H9 (cell line): ENCODE measurements at regions not wholly inside any gene's neighbourhood (a gene's known extent, or its start where the extent isn't known, plus 50 kb on each side); places are given as distances from the start of the nearest gene placed in this dataset.

Experiments
- DNase-seq: peaks from one replicate; pipeline ENCODE4 v3.0.0-alpha.2; 2017
- H2AFZ ChIP-seq: one replicate; pipeline ENCODE4 v1.6.1; 2013; ENCODE audit warnings: mild to moderate bottlenecking, low read length, control low read depth, moderate library complexity
- H2AK5ac ChIP-seq: 2 replicates; pipeline ENCODE4 v1.6.1; 2013; ENCODE audit warnings: low read length, control low read depth, mixed read lengths; ENCODE audit not compliant: insufficient read length
- H2BK120ac ChIP-seq: one replicate; pipeline ENCODE4 v1.6.1; 2013; ENCODE audit warnings: low read depth, mild to moderate bottlenecking, low read length, control low read depth, inconsistent platforms; ENCODE audit not compliant: poor library complexity, severe bottlenecking
- H2BK12ac ChIP-seq: 2 replicates; pipeline ENCODE4 v1.6.1; 2013; ENCODE audit warnings: low read length, control low read depth, mixed read lengths, low read depth; ENCODE audit not compliant: insufficient read length
- H2BK15ac ChIP-seq: 2 replicates; pipeline ENCODE4 v1.6.1; 2013; ENCODE audit warnings: low read depth, low read length, control low read depth
- H2BK20ac ChIP-seq: one replicate; pipeline ENCODE4 v1.6.1; 2013; ENCODE audit warnings: low read depth, mild to moderate bottlenecking, low read length, control low read depth, inconsistent platforms; ENCODE audit not compliant: poor library complexity, severe bottlenecking
- H2BK5ac ChIP-seq: 2 replicates; pipeline ENCODE4 v1.6.1; 2013; ENCODE audit warnings: low read length, control low read depth, mixed read lengths; ENCODE audit not compliant: insufficient read length
- H3K14ac ChIP-seq: 2 replicates; pipeline ENCODE4 v1.6.1; 2013; ENCODE audit warnings: low read length, control low read depth; ENCODE audit not compliant: insufficient read depth
- H3K18ac ChIP-seq: 2 replicates; pipeline ENCODE4 v1.6.1; 2013; ENCODE audit warnings: low read depth, mild to moderate bottlenecking, mixed read lengths, low read length, control low read depth; ENCODE audit not compliant: insufficient read length
- H3K23ac ChIP-seq: 2 replicates; pipeline ENCODE4 v1.6.1; 2013; ENCODE audit warnings: low read length, control low read depth, mixed read lengths, low read depth; ENCODE audit not compliant: insufficient read length
- H3K23me2 ChIP-seq: 2 replicates; pipeline ENCODE4 v1.6.1; 2013; ENCODE audit warnings: low read depth, mild to moderate bottlenecking, mixed read lengths, low read length, control low read depth; ENCODE audit not compliant: insufficient read length, poor library complexity, severe bottlenecking
- H3K27ac ChIP-seq: 2 replicates; pipeline ENCODE4 v1.5.1; 2013; ENCODE audit warnings: low read length, control low read depth, mixed read lengths, low read depth; ENCODE audit not compliant: insufficient read length
- H3K27me3 ChIP-seq: 2 replicates; pipeline ENCODE4 v1.6.1; 2013; ENCODE audit warnings: low read length, control low read depth, inconsistent platforms; ENCODE audit not compliant: insufficient read depth
- H3K4ac ChIP-seq: 2 replicates; pipeline ENCODE4 v1.6.1; 2013; ENCODE audit warnings: low read depth, mild to moderate bottlenecking, control low read depth, inconsistent platforms, low read length, moderate library complexity
- H3K4me1 ChIP-seq: 2 replicates; pipeline ENCODE4 v1.6.1; 2013; ENCODE audit warnings: low read length, control low read depth, inconsistent platforms; ENCODE audit not compliant: insufficient read depth
- H3K4me2 ChIP-seq: 2 replicates; pipeline ENCODE4 v1.6.1; 2013; ENCODE audit warnings: low read length, control low read depth, mixed read lengths; ENCODE audit not compliant: insufficient read length, insufficient read depth
- H3K56ac ChIP-seq: 2 replicates; pipeline ENCODE4 v1.6.1; 2013; ENCODE audit warnings: low read depth, mild to moderate bottlenecking, mixed read lengths, low read length, control low read depth; ENCODE audit not compliant: insufficient read length
- H3K79me1 ChIP-seq: 2 replicates; pipeline ENCODE4 v1.6.1; 2013; ENCODE audit warnings: low read depth, mild to moderate bottlenecking, moderate library complexity, low read length, control low read depth, inconsistent platforms; ENCODE audit not compliant: insufficient read depth, poor library complexity, severe bottlenecking
- H3K79me2 ChIP-seq: 2 replicates; pipeline ENCODE4 v1.6.1; 2013; ENCODE audit warnings: low read length, control low read depth, inconsistent platforms; ENCODE audit not compliant: insufficient read depth
- H3K9ac ChIP-seq: 2 replicates; pipeline ENCODE4 v1.6.1; 2013; ENCODE audit warnings: low read length, control low read depth, mixed read lengths; ENCODE audit not compliant: insufficient read length; ENCODE audit errors: extremely low read depth
- H3K9me3 ChIP-seq: one replicate; pipeline ENCODE4 v1.6.1; 2013; ENCODE audit warnings: low read depth, low read length, inconsistent platforms; ENCODE audit not compliant: control insufficient read depth
- H3T11ph ChIP-seq: one replicate; pipeline ENCODE4 v1.6.1; 2013; ENCODE audit warnings: mild to moderate bottlenecking, low read length, control low read depth, inconsistent platforms
- H4K20me1 ChIP-seq: one replicate; pipeline ENCODE4 v1.6.1; 2013; ENCODE audit not compliant: control insufficient read depth, insufficient read length, insufficient read depth
- H4K5ac ChIP-seq: 2 replicates; pipeline ENCODE4 v1.6.1; 2013; ENCODE audit warnings: low read depth, mild to moderate bottlenecking, mixed read lengths, low read length, control low read depth; ENCODE audit not compliant: insufficient read length
- H4K8ac ChIP-seq: replicated peaks from 2 replicates; pipeline ENCODE4 v1.6.1; 2013; ENCODE audit warnings: low read length, control low read depth, mixed read lengths, low read depth; ENCODE audit not compliant: insufficient read length
- H4K91ac ChIP-seq: 2 replicates; pipeline ENCODE4 v1.6.1; 2013; ENCODE audit warnings: low read depth, mild to moderate bottlenecking, moderate library complexity, mixed read lengths, low read length, control low read depth; ENCODE audit not compliant: insufficient read length
- H3K27ac Mint-ChIP-seq, 3 experiments: 2 replicates in 2 of 3; 3 replicates in 1 of 3; pipeline ENCODE4 v1.8.0; 2020 to 2021; ENCODE audit warnings: mixed read lengths in 3 of 3, mild to moderate bottlenecking in 1 of 3, moderate library complexity in 1 of 3
- H3K27me3 Mint-ChIP-seq: 2 replicates; pipeline ENCODE4 v1.8.0; 2021; ENCODE audit warnings: low read depth, mild to moderate bottlenecking, moderate library complexity, mixed read lengths
- H3K36me3 Mint-ChIP-seq, 3 experiments: 2 replicates in 2 of 3; 3 replicates in 1 of 3; pipeline ENCODE4 v1.8.0; 2020 to 2021; ENCODE audit warnings: low read depth in 3 of 3, mixed read lengths in 3 of 3; ENCODE audit not compliant: insufficient read depth in 1 of 3
- H3K4me1 Mint-ChIP-seq, 2 experiments: 2 replicates each; pipeline ENCODE4 v1.8.0; 2020; ENCODE audit warnings: mixed read lengths in 2 of 2
- H3K4me3 Mint-ChIP-seq, 2 experiments: 2 replicates in 1 of 2; 3 replicates in 1 of 2; pipeline ENCODE4 v1.8.0; 2020 to 2021; ENCODE audit warnings: mild to moderate bottlenecking in 2 of 2, mixed read lengths in 2 of 2, moderate library complexity in 1 of 2
- H3K9me3 Mint-ChIP-seq, 2 experiments: 2 replicates in 1 of 2; 3 replicates in 1 of 2; pipeline ENCODE4 v1.8.0; 2020; ENCODE audit warnings: mild to moderate bottlenecking in 2 of 2, mixed read lengths in 2 of 2, moderate library complexity in 1 of 2
- WGBS: extraction: QIAGEN DNeasy Blood & Tissue Kit; methylation state at CpG from one replicate; pipeline ENCODE4 v1.1.7; 2013; ENCODE audit warnings: missing lambda C conversion rate, low lambda C conversion rate, mixed read lengths; ENCODE audit not compliant: insufficient read length; ENCODE audit errors: extremely low coverage; 5-methylcytosine and 5-hydroxymethylcytosine counted together
- TF ChIP-seq, protein P1 (sequence below): fragments of 200-600 bp; sonication (generic); conservative IDR thresholded peaks from 3 replicates; pipeline ENCODE4 v1.8.0; 2021; ENCODE audit warnings: antibody characterized with exemption, mild to moderate bottlenecking

DNA sequence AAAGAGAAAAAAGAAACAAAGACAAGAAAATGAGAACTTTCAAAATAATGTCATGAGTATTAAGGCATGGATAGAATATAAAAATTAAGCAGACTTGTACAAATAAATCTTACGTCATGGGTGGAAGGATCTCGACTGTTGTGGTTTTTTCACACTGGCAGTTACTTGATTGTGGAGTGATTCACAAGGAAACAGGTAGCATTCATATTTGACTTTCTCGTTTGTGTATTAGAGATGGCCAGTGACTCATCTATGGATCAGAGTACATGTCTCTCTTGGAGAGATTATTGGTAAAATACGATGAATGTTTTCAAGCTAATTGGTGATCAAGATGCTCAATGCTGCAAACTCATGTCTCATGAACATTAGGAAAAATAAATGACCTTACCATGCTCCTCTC is 564.3 kb downstream of the GATA3 start:
- Histone ChIP-seq H3K18ac (no peak overlapping the region), H2BK20ac (no peak overlapping the region), H3K9me3 (no peaks in the 10 kb centered on the region), H2BK15ac (no peak overlapping the region), H3K4ac (no peak overlapping the region), H4K20me1 (no peaks in the 10 kb centered on the region), H2BK12ac (no peak overlapping the region), H4K91ac (no peak overlapping the region), H3K23me2 (no peaks in the 10 kb centered on the region), H3K14ac (no peak overlapping the region), H3K9ac (no peak overlapping the region), H2BK120ac (no peak overlapping the region), H2BK5ac (no peak overlapping the region), H2AFZ (no peak overlapping the region), H4K8ac (no peak overlapping the region), H3K79me1 (no peaks in the 10 kb centered on the region), H3T11ph (no peak overlapping the region), H2AK5ac (no peak overlapping the region), H3K79me2 (no peaks in the 10 kb centered on the region), H3K4me2 (no peak overlapping the region), H3K4me1 (no peaks in the 10 kb centered on the region), H3K27me3 (no peaks in the 10 kb centered on the region), H3K56ac (no peak overlapping the region), H3K27ac (no peak overlapping the region), H4K5ac (no peak overlapping the region), H3K23ac (no peak overlapping the region)
- TF ChIP-seq, protein P1, sequence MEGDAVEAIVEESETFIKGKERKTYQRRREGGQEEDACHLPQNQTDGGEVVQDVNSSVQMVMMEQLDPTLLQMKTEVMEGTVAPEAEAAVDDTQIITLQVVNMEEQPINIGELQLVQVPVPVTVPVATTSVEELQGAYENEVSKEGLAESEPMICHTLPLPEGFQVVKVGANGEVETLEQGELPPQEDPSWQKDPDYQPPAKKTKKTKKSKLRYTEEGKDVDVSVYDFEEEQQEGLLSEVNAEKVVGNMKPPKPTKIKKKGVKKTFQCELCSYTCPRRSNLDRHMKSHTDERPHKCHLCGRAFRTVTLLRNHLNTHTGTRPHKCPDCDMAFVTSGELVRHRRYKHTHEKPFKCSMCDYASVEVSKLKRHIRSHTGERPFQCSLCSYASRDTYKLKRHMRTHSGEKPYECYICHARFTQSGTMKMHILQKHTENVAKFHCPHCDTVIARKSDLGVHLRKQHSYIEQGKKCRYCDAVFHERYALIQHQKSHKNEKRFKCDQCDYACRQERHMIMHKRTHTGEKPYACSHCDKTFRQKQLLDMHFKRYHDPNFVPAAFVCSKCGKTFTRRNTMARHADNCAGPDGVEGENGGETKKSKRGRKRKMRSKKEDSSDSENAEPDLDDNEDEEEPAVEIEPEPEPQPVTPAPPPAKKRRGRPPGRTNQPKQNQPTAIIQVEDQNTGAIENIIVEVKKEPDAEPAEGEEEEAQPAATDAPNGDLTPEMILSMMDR: no peak
- H3K9me3 Mint-ChIP-seq: peaks cover 0 to 2% of the 10 kb centered on the region in 2 experiments; a peak in 2 of 5 replicates
- no peaks in the 10 kb centered on the region; a peak in 1 of 7 replicates for H3K36me3 Mint-ChIP-seq
- WGBS: no CpG with 5 or more reads among the region's 4 CpGs
- no peak for DNase-seq
- H3K4me3 Mint-ChIP-seq: no peak overlapping the region
- no peak overlapping the region for H3K27ac Mint-ChIP-seq
- H3K4me1 Mint-ChIP-seq: peaks cover 0 to 4% of the 10 kb centered on the region in 2 experiments; a peak in 1 of 4 replicates
- H3K27me3 Mint-ChIP-seq: no peaks in the 10 kb centered on the region; the same call in 1 of the 2 replicates
